ENCODE measurements at regions not wholly inside any gene's neighbourhood (a gene's known extent, or its start where the extent isn't known, plus 50 kb on each side); places are given as distances from the start of the nearest gene placed in this dataset.

- TF ChIP-seq CTCF (IDR thresholded peaks at IDR 0.05 in 8 of 11, conservative IDR thresholded peaks at IDR 0.05 in 3 of 11) (no peak), POLR2AphosphoS5 (IDR thresholded peaks at IDR 0.05) (no peak)
These were observed 83.3 kb downstream of the PTGR3 start for GRCh38 chr18:75125382-75126331.

All from spleen (tissue), 7 donors.